HTR-8/SVneo (cell line): ENCODE measurements at regions not wholly inside any gene's neighbourhood (a gene's known extent, or its start where the extent isn't known, plus 50 kb on each side); places are given as distances from the start of the nearest gene placed in this dataset.

Experiments used
- DNase-seq: peaks from one replicate; pipeline ENCODE4 v3.0.0; 2011; ENCODE audit warnings: low spot score, mixed read lengths; ENCODE audit not compliant: insufficient read length
- FAIRE-seq: peaks from 2 replicates; lab custom pipeline; 2011; peaks lifted over from hg19 to GRCh38; lab: Jason Lieb, UNC

- peak; percentile 94 for FAIRE-seq
- DNase-seq = peak; percentile 69
Observed at GRCh38 chr21:16588433-16588860, 858.7 kb downstream of the USP25 start.

GRCh38 chr21:16589006-16589898, 859.5 kb downstream of the USP25 start:
- FAIRE-seq = no peak
- no peak for DNase-seq

- DNase-seq (no peak), FAIRE-seq (no peak)
Observed at GRCh38 chr21:16590186-16590585, 860.4 kb downstream of the USP25 start.

GRCh38 chr21:16590641-16591292, 861.0 kb downstream of the USP25 start:
- DNase-seq (no peak), FAIRE-seq (no peak)

- FAIRE-seq (no peak), DNase-seq (no peak)
Observed at GRCh38 chr21:16592381-16592780, 862.6 kb downstream of the USP25 start.

- FAIRE-seq (no peak), DNase-seq (no peak)
Observed at GRCh38 chr21:16594191-16594590, 864.4 kb downstream of the USP25 start.

GRCh38 chr21:16596369-16596768, 866.6 kb downstream of the USP25 start:
- DNase-seq = no peak
- no peak for FAIRE-seq

GRCh38 chr21:16597753-16598152, 868.0 kb downstream of the USP25 start:
- DNase-seq (no peak), FAIRE-seq (no peak)

- no peak for DNase-seq
- FAIRE-seq = no peak
Observed at GRCh38 chr21:16605597-16605996, 875.8 kb downstream of the USP25 start.

GRCh38 chr21:16606271-16606670, 876.5 kb downstream of the USP25 start:
- DNase-seq (no peak), FAIRE-seq (no peak)

GRCh38 chr21:16608209-16608830, 878.5 kb downstream of the USP25 start:
- FAIRE-seq (no peak), DNase-seq (no peak)

GRCh38 chr21:16619281-16619680, 889.5 kb downstream of the USP25 start:
- DNase-seq (no peak), FAIRE-seq (no peak)

- FAIRE-seq (no peak), DNase-seq (no peak)
Observed at GRCh38 chr21:16620786-16621320, 891.1 kb downstream of the USP25 start.

GRCh38 chr21:16624479-16625118, 888.2 kb upstream of the CXADR start:
- FAIRE-seq (no peak), DNase-seq (no peak)

- no peak for FAIRE-seq
- DNase-seq = no peak
Observed at GRCh38 chr21:16625491-16625890, 887.4 kb upstream of the CXADR start.

- DNase-seq (no peak), FAIRE-seq (no peak)
Observed at GRCh38 chr21:16633831-16634459, 878.9 kb upstream of the CXADR start.

- no peak for FAIRE-seq
Observed at GRCh38 chr21:16634515-16634914, 878.3 kb upstream of the CXADR start.

GRCh38 chr21:16640297-16641027, 872.4 kb upstream of the CXADR start:
- no peak for FAIRE-seq
- DNase-seq = no peak

More at GRCh38 chr21:16634515-16634914, 878.3 kb upstream of the CXADR start:
- no peak for DNase-seq

GRCh38 chr21:16642353-16642752, 870.5 kb upstream of the CXADR start:
- FAIRE-seq (no peak), DNase-seq (no peak)
